ENCODE measurements at regions not wholly inside any gene's neighbourhood (a gene's known extent, or its start where the extent isn't known, plus 50 kb on each side); places are given as distances from the start of the nearest gene placed in this dataset.

DNA sequence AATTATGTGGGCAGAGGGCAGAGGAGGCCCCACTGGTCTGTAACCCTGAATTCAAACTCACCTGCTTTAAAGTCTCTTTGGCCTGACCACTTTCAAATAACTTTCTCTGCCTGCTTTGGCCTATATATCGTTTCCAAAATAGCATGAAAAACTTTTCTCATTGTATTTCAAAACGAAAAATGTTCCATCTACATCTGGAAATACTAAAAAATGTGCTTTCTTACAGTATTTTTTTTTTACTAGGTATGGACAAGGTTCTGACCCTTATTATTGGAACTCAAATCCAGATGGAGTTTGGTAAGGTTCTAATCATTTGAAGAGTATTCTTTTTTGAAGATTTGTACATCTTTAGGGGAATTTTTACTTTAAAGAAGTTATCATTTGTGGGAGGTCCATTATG lies 241.9 kb downstream of the PAX1 start:
- TF ChIP-seq TBP (IDR thresholded peaks at IDR 0.05; ENCODE audit: low read depth, low read length) (no peak), POLR2AphosphoS5 (IDR thresholded peaks at IDR 0.05; ENCODE audit: low read depth, low read length) (no peak), TAF1 (IDR thresholded peaks at IDR 0.05; ENCODE audit: low read depth, low read length) (no peak), CREB1 (IDR thresholded peaks at IDR 0.05) (no peak)
- TF ChIP-seq, protein P1, sequence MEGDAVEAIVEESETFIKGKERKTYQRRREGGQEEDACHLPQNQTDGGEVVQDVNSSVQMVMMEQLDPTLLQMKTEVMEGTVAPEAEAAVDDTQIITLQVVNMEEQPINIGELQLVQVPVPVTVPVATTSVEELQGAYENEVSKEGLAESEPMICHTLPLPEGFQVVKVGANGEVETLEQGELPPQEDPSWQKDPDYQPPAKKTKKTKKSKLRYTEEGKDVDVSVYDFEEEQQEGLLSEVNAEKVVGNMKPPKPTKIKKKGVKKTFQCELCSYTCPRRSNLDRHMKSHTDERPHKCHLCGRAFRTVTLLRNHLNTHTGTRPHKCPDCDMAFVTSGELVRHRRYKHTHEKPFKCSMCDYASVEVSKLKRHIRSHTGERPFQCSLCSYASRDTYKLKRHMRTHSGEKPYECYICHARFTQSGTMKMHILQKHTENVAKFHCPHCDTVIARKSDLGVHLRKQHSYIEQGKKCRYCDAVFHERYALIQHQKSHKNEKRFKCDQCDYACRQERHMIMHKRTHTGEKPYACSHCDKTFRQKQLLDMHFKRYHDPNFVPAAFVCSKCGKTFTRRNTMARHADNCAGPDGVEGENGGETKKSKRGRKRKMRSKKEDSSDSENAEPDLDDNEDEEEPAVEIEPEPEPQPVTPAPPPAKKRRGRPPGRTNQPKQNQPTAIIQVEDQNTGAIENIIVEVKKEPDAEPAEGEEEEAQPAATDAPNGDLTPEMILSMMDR (IDR thresholded peaks at IDR 0.05; ENCODE audit: control extremely low read depth in 1 of 3, insufficient read depth in 1 of 3, low read depth in 1 of 3, low read length in 3 of 3), result no peak
- TF ChIP-seq, protein P2, sequence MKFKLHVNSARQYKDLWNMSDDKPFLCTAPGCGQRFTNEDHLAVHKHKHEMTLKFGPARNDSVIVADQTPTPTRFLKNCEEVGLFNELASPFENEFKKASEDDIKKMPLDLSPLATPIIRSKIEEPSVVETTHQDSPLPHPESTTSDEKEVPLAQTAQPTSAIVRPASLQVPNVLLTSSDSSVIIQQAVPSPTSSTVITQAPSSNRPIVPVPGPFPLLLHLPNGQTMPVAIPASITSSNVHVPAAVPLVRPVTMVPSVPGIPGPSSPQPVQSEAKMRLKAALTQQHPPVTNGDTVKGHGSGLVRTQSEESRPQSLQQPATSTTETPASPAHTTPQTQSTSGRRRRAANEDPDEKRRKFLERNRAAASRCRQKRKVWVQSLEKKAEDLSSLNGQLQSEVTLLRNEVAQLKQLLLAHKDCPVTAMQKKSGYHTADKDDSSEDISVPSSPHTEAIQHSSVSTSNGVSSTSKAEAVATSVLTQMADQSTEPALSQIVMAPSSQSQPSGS (IDR thresholded peaks at IDR 0.05; ENCODE audit: low read length), result no peak

Measured in H1 (cell line).